GM12891 (cell line): ENCODE measurements at regions not wholly inside any gene's neighbourhood (a gene's known extent, or its start where the extent isn't known, plus 50 kb on each side); places are given as distances from the start of the nearest gene placed in this dataset.

Experiments
- PAX5 ChIP-seq: IDR thresholded peaks from 2 replicates; pipeline ENCODE4 v1.6.1; 2011; ENCODE audit warnings: low read length, moderate library complexity, mild to moderate bottlenecking; ENCODE audit not compliant: insufficient read depth, severe bottlenecking
- POLR2A ChIP-seq: IDR thresholded peaks from 2 replicates; pipeline ENCODE4 v1.6.1; 2011; ENCODE audit warnings: low read depth, low read length, control low read depth
- POLR2AphosphoS5 ChIP-seq: IDR thresholded peaks from 2 replicates; pipeline ENCODE4 v1.6.1; 2011; ENCODE audit warnings: low read depth, low read length, control low read depth
- POU2F2 ChIP-seq: IDR thresholded peaks from 2 replicates; pipeline ENCODE4 v1.6.1; 2011; ENCODE audit warnings: low read depth, mild to moderate bottlenecking, control low read depth, low read length, moderate library complexity
- SPI1 ChIP-seq: IDR thresholded peaks from 2 replicates; pipeline ENCODE4 v1.6.1; 2011; ENCODE audit warnings: low read depth, low read length, control low read depth
- TAF1 ChIP-seq: IDR thresholded peaks from 2 replicates; pipeline ENCODE4 v1.6.1; 2011; ENCODE audit warnings: low read depth, low read length, control low read depth

DNA sequence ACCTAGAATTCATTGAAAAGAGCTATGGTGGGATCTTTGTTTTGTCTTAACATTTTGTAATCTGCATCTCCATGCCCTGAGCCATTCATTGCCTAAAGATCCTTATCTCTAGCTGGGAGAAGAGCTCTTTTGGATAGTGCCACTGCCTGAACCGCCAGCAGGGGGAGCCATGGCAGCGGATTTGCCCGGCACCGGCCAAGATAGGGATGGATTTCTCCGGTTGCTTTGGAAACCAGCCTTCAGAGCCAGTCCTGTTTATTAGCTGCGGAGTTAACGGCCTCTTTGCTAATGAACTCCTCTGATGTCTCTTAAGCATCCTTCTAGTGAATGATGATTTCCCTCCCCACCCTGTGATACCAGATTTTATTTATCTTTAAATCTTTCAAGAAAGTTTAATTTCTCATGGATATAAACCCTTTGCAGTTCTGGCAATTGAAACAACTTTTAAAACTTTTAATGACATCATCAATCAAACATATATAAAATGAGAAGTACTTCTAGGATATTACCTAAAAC, 58.2 kb upstream of the LYZL2 start:
- TF ChIP-seq POLR2A, result no peak
- TF ChIP-seq POU2F2, result no peak
- no peak for TF ChIP-seq TAF1
- TF ChIP-seq POLR2AphosphoS5, result no peak
- no peak for TF ChIP-seq PAX5
- no peak for TF ChIP-seq SPI1
